KBM-7 (cell line): ENCODE measurements at regions not wholly inside any gene's neighbourhood (a gene's known extent, or its start where the extent isn't known, plus 50 kb on each side); places are given as distances from the start of the nearest gene placed in this dataset.

Experiments used
- DNase-seq: peaks from one replicate; pipeline ENCODE4 v3.0.0-alpha.2; 2015
- in situ Hi-C: fragments of 300-500 bp; cut with MboI; formaldehyde crosslinking; loops from 2 replicates; pipeline ENCODE4 v1.14.3; 2020; ENCODE audit warnings: low sequenced_read_pairs, low pct_unique_long_range_greater_than_20kb, mixed read lengths

DNA sequence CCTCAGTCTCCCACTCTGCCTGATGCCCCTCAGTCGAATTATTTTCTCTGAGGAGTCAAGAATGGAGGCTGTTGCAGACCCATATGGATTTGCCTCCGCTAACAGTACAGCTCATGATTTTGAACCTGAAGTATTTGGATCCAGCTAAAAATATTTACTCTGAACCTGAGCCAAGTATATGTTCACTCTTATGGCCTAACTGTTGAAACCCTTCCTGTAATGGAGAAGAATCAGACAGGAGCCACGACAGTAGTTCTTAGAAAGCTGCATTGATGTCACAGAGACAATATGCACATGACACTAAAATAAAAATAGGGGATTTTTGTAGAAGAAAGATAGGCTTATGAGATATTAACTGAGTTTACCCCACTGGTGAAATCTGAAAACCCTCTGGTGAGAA is 1128.3 kb upstream of the FLRT2 start:
- in situ Hi-C loops = no loop called here
- no peak for DNase-seq

DNA sequence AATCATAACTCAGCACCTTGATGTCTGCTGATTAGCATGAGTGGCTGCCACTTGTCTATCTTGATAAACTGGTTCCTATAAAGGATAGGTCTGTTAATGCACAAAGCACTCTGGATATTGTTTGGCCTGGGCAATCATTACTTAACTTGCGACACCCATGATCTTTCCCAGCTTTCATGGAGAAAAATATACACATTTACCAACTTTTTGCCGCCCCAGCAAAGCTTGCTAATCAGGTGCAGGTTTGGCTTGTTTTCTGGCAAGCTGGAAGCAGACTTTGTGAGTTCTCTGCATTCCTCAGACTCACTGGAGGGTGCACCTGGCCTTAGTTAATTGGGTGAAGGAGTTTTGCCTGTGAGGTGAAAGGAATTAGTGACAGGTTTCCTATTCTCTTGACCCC is 1126.4 kb upstream of the FLRT2 start:
- in situ Hi-C loops = no loop called here
- no peak for DNase-seq

DNA sequence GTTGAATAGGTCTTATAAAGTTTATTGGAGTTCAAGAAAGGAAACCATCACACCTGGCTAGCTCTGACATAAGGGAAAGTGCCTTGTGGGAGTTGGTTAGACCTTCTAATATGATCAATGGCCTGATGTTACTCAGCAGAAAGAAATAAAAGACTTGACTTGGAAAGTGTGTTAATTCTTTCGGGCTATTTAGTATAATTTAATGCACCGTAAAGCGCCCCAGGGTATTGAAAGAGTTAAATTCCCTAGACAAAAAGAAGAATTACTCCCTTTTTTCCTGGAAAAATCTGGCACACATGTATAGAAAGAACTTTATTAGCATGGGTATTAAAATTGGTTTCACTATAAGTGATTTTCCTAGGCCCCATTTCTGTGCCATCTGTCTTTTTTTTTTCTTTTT is 1125.7 kb upstream of the FLRT2 start:
- in situ Hi-C loops = no loop called here
- no peak for DNase-seq

DNA sequence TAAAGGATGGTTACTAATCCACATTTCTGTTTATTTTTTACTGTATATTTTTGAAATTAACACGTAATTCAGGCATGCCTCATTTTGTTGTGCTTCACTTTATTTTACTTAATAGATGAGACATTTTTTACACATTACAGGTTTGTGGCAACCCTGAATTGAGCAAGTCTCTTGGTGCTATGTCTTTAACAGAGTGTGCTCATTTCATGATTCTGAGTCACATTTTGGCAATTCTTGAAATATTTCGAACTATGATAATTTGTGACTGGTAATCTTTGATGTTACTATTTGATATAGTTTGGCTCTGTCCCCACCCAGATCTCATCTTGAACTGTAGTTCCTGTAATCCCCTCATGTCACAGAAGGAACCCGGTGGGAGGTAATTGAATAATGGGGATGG is 1120.5 kb upstream of the FLRT2 start:
- DNase-seq = no peak
- in situ Hi-C loops = no loop called here

DNA sequence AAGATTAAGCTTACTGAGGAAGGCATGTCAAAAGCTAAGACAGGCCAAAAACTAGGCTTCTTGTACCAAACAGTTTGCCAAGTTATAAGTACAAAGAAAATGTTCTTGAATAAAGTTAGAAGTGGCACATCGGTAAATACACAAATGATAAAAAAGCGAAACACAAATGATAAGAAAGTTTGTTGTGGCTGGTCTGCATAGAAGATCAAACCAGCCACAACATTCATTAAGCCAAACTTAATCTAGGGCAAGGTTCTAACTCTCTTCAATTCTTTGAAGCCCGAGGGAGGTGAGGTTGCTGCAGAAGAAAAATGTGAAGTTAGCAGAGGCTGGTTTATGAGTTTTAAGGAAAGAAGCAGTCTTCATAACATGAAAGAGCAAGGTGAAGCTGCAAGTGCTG is 1119.6 kb upstream of the FLRT2 start:
- DNase-seq = no peak
- in situ Hi-C loops = no loop called here

DNA sequence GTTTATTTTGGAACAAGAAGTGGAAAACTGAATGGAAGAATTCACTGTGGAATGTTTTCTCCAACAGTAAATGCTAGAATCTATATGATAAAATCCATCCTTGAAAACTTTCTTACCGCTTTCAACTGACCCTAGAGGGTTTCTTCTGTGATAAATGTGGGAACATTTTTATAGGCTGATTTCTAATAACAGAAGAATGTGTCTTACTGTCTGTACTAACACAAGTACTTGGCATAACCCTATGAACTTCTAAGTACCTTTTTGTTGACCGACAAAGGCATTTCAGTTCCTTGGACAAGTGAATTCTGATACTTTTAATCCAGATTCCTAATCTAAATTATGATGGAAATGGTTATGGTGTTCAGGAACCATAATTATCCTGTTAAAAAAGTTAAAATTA is 1109.7 kb upstream of the FLRT2 start:
- in situ Hi-C loops = no loop called here

DNA sequence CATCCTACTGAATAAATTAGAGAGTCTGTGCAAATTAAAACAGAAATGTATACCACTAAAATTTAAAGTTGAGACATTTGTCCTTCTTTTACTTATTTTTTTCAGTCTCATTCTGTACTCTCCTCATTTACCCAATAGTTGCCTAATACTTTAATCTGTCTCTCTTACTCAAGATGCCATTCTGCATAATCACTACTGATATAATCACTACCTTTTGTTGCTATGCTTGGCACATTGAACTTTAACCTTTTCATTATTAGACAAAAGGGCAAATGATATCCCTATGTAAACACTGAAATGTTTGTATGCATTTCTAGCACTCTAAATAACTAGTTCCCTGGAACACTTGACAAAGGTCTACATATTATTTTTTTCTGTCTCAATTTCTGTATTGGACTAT is 1108.3 kb upstream of the FLRT2 start:
- DNase-seq = no peak
- in situ Hi-C loops = no loop called here

More for the DNA sequence above, 1109.7 kb upstream of the FLRT2 start:
- DNase-seq = no peak

DNA sequence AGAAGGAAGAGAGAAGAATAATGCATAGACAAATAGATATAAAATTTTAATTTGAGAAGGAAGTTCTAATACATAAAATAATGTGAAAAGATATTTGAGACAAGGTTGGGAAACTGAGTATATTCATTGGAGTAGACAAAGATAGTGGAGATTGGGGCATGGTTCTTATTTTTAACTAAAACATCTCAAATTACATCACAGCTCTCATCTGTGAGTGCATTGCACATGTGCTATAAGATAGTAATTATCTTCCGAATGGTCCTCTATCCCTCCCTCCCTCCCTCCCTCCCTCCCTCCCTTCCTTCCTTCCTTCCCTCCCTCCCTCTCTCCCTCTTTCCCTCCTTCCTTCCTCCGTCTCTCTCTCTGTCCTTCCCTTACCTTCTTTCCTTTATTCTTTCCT is 1104.0 kb upstream of the FLRT2 start:
- DNase-seq = no peak

DNA sequence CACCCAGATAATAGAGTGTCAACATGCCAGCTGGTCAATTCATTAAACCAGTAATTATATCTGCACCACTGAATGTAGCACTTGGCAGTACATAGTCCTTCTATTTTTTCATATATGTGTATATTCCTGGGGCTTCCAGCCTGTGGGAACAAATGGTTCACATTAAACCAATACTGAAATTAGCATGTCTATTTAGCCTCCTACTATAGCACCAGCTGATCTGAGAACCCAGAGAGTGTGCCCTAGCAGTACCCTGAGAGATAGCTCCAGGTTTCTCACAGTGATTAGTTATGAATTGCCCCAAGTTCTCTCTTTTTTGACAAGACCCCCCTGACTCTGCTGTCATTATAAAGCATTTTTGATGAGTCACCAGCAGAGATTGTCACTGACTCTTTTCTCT is 1097.3 kb upstream of the FLRT2 start:
- DNase-seq = no peak
- in situ Hi-C loops = no loop called here

More for the DNA sequence above, 1104.0 kb upstream of the FLRT2 start:
- in situ Hi-C loops = no loop called here

DNA sequence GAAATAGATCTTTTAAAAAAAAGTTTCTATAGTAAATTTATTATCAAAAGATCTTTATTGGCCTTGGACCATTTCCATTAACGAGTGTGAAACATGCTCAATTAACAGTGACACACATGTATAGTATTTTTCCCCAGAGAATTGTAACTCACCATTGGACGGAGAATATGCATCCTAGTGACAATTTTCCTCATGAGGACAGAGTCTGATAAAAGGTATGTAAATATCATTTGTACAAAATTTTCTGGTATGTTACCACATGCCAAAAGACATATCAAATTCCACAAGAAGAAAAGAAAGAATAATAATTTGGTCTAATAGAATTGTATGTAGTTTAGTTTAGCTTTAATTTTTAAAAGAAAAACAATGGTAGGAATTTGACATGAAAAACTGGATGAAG is 1096.0 kb upstream of the FLRT2 start:
- in situ Hi-C loops = no loop called here
- DNase-seq = no peak

DNA sequence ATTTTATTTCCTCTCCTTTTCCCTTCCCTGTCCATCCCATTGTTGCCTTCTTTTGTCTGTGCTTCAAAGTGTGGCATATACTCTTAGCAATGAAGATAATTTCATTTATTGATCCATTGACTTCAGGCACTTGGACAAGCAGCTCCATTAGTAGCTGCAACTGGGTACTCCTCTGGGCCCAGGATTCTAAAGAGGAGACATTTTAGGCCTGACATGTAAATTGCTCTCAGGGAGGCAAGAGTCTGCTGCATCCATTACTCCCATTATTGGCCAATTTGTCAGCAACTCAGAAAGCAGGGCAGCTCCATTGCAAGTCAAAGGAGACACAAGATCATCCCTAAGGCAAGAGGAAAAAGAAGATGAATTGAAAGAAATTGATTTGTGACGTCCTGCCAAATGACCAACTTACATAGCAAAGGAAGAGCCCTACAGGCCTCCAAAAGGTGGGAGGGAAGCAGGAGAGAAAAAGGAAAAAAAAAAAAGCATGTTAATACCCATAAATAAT is 1094.1 kb upstream of the FLRT2 start:
- in situ Hi-C loops = no loop called here
- DNase-seq = no peak

DNA sequence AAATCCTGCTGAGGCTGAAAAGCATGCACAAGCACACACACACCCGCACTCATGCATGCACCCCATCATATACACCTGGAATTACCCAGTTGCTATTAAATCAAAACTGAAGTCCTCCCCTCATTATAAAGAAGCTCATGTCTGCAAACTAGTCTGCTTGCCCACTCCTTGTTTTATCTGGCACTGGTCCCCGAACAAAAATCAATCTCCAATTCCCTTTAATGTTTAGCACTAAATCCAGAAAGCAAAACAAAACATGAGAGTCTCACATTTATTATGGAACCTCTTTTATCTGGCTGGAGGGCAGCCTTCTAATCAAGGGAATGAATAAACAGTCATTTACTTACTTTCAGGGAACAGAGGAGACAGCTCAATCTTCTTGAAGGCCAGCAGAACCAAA is 1093.4 kb upstream of the FLRT2 start:
- DNase-seq = no peak
- in situ Hi-C loops = no loop called here

DNA sequence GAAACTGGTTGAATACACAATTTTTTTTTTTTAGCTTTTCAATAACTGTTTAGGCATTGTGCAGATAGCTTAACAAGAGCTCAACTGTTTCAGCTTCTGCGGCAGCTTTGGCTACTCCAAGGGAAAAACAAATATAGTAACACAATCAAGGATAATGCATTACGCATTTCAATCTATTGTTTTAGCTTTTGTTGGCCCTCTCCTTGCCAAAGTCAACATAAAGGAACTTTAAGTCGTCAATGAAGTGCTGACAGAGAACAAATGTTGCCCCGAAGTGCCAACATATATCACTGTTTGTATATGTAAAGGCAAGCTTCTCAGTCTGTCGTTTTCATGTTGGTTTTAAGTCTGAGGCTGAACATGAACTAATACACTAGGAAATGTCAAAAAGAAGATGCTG is 1087.4 kb upstream of the FLRT2 start:
- DNase-seq = no peak
- in situ Hi-C loops = no loop called here

DNA sequence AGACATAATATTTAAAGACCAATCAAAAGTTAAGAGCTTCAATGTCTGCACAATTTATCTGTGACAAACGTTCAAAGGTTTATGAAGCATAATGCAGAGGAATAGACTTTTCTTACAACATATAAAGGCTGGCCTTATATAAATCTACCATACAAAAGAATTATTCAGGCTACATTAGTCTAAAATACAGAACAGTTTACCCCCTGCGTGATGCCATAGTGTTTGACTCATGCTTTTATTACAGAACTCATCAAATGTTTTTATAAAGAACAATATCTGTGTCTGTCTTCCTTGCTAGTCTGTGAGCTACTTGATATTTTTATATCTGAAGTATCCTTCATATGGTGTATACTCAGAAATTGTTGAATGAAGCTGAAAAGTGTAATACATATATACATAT is 1084.5 kb upstream of the FLRT2 start:
- DNase-seq = no peak
- in situ Hi-C loops = no loop called here

DNA sequence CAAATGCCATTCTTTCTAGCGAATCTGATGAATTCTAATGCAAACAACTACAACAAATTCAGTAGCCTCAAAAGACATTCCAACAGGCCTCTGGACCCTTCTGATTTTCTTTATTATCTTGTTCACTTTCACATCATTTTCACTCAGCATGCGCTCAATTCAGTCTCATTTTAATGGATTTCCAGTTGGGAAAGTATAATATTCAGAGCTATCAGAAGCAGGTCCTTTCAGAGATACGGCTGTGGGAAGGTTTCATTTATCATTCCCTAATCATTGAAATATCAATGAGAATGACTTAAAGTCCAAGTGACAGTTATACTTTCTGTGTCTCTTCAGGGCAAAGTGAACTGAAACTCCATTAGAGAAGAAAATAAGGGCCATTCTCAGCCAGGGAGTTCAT is 1083.7 kb upstream of the FLRT2 start:
- no peak for DNase-seq
- in situ Hi-C loops = no loop called here

DNA sequence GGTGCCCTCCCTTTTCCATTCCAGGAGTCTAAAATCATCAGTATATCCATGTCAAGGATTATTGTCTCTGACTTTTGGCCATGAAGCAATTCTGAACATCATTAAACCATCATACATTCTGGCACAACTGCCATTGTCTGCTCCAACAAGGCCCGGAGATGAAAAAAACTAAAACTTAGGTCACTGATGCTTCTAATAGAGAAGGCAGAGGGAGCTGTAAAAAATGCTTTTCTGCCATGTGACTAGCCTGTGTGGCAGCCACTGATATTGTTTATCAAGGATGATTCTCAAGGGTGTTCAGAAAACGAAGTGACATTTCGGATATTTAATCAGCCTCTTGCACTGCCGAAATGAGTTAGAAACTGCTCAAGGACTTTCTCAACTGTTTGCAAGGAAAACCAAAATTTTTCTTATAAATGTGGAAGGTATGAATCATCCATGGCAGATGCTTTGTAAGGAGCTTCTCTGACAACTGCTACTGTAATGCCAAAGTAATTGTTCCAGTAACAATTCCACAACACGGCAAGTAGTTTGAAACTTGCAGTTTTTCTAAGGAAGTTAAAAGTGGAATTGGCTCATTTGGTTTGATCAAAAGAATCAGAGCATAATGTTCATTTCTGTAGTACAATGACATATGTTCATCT is 1076.5 kb upstream of the FLRT2 start:
- in situ Hi-C loops = no loop called here
- no peak for DNase-seq

DNA sequence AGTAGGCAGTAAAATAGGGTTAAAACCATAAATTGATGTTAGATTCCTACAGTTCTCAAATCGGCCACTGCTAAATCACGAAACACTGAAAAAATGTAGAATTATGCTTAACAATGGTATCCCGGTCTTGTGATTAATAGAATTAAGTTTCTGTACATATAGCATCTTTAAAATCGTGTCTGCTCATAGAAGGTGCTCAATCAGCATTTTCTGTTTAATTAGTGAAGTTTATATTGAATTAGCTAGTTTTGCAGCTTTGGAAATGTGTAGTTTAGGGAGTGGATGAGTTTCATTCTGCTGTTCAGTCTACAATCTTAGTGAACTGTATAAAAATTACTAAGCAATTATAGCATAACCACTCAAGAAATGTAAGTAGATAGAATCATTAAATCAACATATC is 1075.8 kb upstream of the FLRT2 start:
- in situ Hi-C loops = no loop called here
- no peak for DNase-seq

DNA sequence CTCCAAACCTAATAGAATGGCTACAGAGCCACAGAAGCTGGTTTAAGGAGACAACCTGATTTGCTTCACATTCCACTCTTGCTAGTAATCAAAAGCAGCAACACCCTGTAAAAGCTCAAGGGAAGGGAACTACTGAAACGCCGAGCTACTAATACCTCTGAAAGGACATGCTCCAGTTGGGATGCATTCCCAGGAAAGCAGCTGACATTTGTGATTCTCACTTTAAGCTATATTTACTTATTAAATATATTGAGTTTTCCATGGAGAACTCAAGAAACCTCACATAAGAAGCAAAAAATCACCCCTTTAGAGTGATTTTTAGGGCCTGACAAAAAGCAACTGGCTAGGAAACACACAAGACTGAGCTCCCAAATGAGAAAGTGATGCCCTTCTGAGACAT is 1073.0 kb upstream of the FLRT2 start:
- no peak for DNase-seq
- in situ Hi-C loops = no loop called here

DNA sequence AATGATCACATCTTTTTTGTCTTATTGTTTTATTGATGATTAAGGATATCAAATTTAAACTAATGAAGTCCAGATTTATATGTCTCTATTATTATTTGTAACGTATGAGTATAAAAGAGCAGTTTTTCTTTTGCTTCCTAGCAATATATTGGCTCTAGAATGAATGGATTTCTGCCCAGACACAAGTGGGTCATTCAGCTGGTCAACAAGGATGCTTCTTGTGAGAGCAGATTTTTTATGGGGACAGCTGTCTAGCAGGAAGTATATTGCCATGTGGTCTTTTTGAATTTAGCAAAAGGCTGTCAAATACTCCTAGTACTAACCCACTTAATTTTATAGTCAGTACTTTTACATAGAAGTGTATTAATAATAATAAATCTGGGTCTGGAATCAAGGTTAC is 1071.1 kb upstream of the FLRT2 start:
- DNase-seq = no peak

DNA sequence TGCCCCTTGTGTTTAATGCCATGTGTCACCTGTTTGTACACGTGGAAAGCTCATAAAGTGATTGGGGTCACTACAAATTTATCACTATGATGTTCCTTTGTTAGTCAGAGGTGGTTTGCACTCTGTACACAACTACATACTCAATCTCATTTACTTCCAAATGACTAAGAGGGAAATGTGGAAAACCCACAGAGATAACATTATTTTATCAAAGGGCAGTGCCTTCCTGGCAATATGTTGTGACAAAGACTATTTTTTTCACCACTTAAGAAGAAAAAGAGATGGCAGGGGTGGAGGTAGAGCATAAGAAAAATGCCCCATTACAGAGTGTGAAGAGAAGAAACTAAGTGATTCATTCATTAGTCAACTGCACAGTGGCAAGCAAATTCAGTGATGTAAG is 1064.1 kb upstream of the FLRT2 start:
- in situ Hi-C loops = no loop called here

More for the DNA sequence above, 1071.1 kb upstream of the FLRT2 start:
- in situ Hi-C loops = no loop called here

DNA sequence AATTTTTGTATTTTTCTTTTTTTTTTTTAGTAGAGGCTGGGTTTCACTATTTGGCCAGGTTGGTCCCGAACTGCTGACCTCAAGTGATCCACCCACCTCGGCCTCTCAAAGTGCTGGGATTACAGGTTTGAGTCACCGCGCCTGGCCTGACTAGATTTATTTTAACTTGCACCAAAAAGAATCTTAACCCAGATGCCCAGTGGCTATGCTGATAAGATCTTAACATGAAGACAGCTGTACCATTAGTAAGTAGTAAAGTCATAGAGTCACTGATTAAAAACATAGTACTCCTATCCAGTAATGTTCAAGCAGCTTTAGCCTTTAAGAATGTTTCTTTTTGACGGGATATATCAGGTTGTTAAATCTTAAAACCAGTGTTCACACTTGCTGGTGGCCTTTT is 1061.8 kb upstream of the FLRT2 start:
- in situ Hi-C loops = no loop called here
- DNase-seq = no peak

More for the DNA sequence above, 1064.1 kb upstream of the FLRT2 start:
- DNase-seq = no peak

DNA sequence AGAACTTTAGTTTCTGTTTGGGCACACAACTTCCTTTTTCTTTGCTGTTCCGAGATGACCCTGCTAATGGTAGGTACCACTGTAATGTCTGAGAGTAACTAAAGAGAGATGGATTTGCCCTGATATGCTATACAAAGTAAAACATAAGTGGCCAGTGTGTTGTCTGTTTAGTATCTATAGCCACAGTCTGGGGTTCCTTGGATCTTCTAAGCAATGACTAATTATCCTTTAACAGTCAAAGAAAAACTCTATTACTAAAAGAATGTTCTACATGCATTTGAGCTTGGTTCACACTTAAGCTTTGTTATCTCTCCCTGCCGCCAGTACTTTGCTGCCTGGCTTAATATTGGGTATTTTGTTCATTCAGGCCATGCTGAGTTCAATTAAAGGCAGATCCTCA is 1051.9 kb upstream of the FLRT2 start:
- no peak for DNase-seq

More for the DNA sequence above, 1051.9 kb upstream of the FLRT2 start:
- in situ Hi-C loops = no loop called here
